Stimulated activated CD4-positive, alpha-beta T cell treated with anti-CD3 and anti-CD28 coated beads, Interleukin-12 subunit alpha, Interleukin-12 subunit beta, amount 100 ng/mL, for 4 hours (primary cell): ENCODE measurements at regions not wholly inside any gene's neighbourhood (a gene's known extent, or its start where the extent isn't known, plus 50 kb on each side); places are given as distances from the start of the nearest gene placed in this dataset.

ENCODE experiments used
- DNase-seq: peaks from one replicate; pipeline ENCODE4 v3.0.0-alpha.2; 2020

DNA sequence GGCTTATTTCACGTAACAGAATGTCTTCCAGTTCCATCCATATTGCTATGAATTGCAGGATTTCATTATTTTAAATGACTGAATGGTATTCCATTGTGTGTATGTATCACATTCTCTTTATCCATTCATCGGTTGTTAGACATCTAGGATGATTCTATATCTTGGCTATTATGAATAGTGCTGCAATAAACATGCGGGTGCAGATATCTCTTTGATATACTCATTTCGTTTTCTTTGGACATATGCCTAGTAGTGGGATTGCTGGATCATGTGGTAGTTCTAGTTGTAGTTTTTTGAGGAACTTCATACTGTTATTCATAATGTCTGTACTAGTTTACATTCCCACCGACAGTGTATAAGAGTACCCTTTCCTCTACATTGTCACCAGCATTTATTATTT lies 460.5 kb downstream of the MAN2A1 start:
- DNase-seq, result no peak

DNA sequence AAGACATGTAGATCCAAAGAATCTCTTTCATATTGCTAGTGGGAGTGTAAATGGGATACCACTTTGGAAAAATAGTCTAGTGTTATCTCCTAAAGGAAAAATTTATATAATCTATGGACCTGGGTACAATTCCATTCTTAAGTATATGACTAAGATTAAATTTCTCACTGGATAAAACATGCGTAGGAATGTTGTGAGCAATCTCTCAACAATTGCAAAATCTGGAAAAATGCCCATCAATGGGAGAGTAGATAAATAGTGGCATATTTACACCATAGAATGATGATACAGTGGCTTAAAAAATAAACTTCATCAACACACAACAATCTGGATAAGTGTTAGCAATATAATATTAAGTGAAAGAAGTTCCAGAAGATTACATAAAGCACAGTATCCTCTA lies 469.5 kb downstream of the MAN2A1 start:
- DNase-seq, result no peak

DNA sequence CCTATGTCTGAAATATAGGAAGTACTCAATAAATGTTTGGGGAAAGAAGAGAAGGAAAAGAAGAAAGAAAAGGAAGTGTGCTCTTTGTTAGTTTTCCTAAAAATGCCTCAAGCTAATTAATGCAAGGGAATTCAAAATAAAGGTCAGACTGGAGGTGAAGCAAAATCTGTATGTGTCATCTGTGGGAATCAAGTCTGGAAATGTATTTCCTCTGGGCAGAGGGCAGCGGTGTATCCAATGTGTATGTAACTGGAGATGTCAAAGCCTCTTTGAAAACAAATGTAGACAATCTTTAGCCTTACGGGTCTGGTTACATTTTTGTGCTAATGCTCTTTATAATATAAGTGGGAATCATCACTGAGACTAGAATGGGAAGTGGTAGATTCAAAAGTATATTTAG lies 471.4 kb downstream of the MAN2A1 start:
- no peak for DNase-seq

DNA sequence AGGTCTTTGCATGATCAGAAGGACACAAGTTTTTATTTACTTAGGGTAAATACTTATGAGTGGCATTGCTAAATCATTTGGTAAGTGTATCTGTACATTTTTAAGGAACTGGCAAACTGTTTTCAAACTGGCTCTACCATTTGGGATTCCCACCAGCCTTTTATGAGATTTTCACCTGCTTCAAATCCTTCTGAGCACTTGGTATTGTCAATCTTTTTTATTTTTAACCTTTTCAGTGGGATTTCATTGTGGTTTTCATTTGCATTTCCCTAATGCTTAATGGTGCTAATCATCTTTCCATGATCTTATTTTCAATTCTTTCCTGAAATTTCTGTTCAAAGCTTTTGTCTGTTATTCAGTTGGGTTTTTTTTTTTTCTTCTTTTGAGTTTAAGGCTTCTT lies 475.6 kb downstream of the MAN2A1 start:
- DNase-seq, result no peak

DNA sequence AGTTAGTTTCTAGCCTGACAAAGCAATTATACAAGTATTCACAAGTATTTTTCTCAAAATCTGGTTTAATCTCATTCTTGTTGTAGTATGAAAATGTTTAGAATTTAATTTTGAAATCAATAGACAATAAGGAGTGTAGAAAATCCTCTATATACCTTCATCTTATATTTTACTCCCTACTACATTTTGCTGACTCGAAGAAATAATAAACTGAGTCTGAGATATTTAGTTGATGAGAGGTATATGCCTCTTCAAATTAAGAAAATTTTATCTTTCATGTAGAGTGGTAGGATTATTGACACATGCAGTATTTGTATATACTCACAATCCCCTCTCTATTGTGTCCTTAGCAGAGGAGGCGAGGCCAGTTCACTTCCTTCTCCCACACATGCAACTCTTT lies 477.7 kb downstream of the MAN2A1 start:
- DNase-seq, result no peak

DNA sequence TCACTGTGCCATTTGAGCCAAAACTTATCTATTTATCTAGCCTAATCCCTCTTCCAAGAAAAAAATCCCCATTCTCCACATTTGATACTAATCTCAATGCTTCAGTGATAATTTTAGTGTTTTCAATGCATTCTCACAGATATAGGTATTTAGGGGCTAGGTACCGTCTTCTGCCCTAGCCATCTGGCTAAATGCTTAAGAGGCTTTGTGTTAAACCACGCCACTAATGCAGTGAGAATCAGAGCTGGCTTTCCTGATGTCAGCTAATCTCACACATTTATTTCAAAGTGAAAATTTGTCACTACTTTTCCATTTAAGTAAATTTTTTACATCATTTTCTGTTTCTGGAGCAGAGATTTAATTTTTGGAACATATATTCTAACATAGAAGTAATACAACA lies 479.7 kb downstream of the MAN2A1 start:
- DNase-seq, result no peak

DNA sequence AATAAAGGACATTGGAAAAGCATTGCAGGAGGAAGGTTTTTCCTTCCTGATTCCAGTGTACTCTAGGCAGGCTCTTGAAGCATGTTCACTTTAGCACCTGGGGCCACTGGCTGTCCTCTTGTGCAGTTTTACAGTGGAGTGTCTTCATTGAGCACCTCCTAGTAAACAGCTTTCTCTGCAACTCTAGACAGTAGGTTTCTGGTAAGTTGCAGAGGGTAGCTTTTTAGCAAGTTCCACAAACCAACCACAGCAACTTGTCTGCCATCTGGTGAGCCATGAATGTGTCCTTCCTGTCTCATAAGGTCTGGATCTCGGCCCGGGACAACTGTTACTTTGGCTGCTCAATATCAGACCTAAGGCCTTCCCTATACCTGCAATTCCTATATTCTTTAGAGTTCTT lies 488.0 kb downstream of the MAN2A1 start:
- no peak for DNase-seq

DNA sequence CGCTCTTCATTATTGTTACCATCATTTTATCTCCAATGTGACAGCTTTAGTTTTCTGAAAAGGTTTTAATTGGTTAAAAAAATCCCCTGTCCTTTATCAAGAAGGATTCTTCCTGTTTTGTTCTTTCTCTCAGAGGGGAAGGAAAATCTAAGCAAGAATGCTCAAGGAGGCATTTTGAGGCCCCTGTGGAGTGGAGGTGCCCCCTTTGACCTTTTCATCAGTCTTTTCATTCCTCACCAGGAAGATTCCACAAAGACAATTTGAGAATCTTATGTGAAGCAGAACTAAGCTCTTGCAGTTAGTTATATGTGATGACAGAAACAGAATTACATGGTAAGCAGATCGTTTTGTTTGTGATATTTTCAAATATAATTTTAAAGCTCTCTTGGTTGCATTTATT lies 489.6 kb downstream of the MAN2A1 start:
- no peak for DNase-seq

DNA sequence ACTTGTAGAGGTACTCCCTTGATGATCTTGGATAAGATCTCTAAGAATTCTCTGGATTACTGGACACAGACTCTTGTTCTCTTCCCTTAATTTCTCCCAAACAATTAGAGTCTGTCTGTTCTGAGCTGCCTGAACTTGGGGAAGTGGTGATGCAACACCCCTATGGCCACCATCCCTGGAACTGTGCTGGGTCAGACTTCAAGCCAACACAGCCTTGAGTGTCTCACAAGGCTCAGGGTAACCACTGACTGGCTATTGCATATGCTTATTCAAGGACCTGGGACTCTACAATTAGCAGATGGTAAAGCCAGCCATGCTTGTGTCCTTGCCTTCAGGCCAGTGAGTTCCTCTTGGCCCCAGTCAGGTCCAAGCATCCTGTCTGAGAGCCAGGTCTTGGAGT lies 504.5 kb downstream of the MAN2A1 start:
- no peak for DNase-seq

DNA sequence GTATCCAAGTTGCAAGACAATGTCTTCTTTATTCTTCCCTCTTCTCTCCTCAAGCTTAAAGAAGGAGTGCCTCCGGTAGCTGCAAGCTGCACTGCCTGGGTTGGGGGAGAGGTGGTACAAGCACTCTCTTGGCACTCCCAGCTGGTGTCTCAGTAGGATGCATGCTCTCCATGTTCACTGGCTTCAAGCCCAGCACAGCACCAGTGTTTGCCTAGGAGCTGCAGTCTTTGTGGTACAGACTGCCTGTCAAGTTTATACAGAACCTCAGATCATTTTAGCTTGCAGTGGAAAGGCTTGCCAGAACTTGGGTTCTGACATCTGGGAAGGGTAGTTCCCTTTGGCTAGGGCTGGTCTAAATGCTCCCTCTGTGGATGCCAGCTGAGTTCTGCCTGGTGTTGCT lies 505.6 kb downstream of the MAN2A1 start:
- no peak for DNase-seq

DNA sequence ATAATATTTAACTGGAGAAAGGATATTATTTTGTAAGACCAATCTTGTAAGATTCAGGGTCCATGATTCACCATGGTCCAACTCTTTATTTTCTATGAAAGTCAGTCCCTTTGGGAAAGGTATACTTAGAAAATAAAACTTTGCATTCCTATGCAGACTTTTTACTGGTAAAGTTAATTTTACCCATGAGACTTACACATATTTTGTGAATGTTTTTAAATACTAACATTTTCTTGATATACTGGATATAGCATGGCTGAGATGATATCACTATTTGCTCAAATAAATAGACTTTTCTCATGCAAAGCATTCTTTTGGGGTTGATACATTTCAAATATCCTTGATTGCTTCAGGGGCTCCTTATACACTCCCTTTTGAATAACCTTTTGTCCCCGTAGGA lies 512.1 kb downstream of the MAN2A1 start:
- DNase-seq, result no peak

DNA sequence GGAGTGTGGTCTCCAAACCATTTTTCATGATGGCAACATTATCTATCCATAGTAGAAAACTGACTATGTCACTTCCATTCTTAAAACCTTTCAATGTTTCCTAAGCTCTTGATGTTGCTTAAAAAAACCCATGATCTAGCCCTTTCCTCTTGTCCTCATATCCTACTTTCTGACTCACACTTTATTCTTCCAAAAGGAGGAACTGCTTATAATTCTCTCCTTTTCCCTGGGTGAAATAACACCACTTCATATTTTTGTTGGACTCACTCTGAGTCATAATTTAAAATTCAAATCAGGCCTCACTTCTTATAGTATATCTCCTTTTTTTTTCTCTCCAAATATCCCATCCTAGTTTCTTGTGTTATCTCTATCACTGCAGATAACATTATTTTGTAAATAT lies 513.9 kb downstream of the MAN2A1 start:
- no peak for DNase-seq

DNA sequence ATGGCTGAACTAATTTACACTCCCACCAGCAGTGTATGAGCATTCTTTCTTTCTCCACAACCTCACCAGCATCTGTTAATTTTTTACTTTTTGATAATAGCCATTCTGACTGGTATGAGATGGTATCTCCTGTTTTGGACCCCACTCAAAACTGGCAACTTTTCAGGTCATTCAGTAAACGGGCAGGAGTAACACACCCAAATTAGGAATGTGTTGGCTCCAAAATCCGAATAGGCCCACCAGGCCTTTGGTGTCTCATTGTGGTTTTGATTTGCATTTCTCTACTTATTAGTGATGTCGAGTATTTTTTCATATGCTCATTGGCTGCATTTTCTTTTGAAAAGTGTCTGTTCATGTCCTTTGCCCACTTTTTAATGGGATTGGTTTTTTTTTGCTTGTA lies 517.1 kb downstream of the TMEM232 start:
- no peak for DNase-seq

DNA sequence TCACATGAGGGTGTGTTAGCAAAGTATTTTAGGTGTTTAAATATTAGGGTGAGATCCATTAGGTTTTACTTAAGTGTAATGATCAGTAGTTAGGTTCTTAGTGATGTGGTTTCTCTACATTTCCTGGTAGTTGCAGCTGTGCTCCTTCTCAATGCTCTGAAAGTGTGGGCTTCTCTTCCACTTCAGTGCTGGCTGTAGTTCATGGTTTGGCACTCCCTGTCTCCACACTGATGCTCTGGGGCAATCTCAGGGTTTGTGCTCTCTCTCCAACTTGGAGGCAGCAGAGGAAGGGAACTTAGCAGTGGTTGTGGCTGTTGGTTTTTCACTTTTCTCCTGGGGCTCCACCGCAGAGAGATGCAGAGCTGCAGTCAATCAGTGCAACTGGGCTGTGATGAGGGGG lies 507.5 kb downstream of the TMEM232 start:
- no peak for DNase-seq

DNA sequence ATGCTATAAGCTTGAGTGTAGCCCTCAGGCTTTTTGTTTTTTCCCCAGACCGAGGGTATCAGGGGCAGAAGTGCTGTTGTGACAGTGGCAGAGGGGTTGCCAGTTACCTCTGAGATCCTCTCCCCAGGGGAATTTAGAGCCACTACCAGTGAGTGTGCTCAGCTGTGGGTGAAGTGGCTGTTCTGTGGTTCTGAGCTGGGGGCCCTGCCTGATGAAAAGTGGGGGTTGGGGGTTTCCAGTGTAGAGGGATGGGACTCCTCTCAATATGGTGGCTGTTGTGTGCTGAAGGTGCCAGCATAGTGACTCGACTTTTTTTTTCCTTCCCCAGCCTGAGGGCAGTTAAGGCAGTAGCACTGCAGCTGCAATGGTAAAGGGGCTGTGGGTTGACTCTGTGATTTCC lies 506.7 kb downstream of the TMEM232 start:
- DNase-seq, result no peak

DNA sequence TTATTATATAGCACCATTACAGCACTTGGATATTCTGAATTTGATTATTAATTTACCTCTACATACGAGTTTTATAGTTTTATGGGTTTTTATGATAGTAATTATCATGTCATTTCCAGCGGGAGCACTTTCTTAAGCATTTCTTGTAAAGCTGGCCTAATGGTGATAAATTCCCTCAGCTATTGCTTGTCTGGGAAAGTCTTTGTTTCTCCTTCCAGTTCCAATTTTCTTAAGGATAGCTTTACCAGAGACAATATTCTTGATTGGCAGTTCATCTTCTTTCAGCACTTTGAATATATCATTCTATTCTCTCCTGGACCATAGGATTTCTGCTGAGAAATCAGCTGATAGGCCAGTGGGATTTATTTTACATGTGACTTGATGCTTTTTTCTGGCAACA lies 505.4 kb downstream of the TMEM232 start:
- DNase-seq, result no peak

DNA sequence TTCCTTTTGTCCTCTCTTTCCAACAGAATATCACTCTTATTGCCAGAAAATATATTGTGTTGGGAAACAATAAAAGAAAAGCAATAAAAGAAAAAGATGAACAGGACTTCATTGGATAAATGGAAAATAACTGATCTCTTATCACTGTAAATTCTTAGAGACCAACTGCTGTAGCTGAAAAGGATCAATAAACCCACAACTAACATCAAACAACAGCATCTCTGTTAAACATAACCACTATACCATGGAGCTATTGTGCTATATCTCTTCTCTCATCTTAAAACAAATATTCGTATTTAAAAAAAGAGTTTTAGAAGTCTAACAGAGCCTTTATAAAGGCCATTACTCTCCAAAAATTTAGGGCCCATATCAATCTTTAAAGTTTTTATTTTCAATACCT lies 502.4 kb downstream of the TMEM232 start:
- DNase-seq, result no peak

DNA sequence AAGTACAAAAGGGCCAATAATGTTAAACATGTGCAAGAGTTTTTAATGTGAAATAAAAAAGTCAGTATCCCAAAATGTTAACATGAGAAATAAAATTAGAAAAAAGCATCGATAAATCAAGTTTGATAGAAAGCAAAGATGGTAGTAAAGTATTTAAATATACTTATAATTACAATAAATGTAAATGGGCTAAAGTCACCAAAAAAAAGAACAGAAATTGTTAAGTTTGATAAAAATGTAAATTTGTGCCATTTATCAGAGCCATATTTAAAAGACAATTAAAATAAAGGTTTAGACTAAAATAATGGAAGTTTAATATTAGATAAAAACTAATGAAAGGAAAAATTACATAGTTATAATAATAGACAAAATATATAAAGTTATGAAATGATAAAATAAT lies 500.5 kb downstream of the TMEM232 start:
- no peak for DNase-seq

DNA sequence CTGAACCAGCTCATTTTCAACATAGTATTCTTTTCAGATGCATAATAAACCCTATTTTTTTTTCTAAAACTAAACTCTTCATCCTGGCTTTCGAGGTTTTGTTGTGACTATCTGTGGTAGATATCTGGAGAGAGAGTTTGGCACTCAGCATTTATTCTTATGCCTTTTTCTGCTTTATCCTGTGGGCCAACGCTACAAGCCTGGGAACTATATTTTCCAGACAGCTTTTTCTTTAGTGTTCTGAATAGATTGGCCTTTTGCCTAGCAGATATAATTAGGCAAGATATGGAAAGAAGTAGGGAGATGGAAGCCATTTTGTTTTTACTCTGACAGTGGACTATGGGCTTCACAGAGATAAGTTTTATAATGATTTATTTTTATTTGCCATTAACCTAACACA lies 486.7 kb downstream of the TMEM232 start:
- DNase-seq, result no peak

DNA sequence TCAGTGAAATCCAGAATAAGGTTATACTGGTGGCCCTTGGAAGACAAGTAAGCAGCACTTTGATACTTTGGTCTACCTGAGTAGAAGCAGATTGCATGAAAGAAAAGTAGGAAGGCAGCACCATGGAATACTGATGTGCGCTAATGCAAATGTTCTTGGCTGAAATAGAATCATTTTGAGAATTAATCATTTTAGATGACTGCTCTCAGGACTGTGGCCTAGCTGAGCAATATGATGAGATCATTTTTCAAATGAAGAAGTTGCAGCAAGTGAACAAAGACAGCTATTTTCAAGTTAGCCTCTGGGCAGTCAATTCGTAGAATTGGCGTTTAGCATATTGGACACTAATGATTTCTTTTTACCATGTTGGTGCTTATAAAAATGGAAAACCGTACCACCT lies 483.5 kb downstream of the TMEM232 start:
- DNase-seq, result no peak

DNA sequence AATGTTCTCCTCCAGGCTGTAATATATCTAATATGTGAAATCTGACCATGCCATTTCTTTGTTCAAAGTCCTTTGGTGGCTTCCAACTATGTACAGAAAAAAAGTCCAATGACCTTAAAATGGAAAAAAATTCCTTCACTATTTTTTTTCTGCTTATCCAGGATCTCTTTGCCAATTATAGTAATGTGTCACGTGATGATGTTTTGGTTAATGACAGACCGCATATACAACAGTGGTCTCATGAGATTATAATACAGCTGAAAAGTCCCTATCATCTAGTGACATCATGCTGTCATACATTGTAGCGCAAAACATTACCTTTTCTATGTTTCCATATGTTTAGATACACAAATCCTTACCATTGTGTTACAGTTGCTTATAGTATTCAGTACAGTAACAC lies 477.6 kb downstream of the TMEM232 start:
- no peak for DNase-seq

DNA sequence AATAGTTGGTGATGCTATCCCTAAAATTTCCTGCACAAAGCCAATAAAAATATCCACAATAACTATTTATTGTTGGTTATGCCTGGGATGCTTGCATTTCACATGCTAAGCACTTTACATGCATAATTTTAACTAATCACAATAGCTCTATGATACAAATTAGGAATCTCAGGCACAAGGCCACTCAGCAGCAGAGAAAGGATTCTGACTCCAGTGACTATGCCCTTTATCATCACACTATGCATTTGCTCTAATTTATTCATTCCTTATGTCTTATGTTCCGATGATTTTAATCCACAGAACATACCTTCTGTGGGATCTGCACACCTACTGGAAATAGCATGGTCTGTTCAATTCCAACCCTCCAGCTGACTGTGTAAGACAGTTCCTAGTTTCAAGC lies 476.1 kb downstream of the TMEM232 start:
- DNase-seq, result no peak

DNA sequence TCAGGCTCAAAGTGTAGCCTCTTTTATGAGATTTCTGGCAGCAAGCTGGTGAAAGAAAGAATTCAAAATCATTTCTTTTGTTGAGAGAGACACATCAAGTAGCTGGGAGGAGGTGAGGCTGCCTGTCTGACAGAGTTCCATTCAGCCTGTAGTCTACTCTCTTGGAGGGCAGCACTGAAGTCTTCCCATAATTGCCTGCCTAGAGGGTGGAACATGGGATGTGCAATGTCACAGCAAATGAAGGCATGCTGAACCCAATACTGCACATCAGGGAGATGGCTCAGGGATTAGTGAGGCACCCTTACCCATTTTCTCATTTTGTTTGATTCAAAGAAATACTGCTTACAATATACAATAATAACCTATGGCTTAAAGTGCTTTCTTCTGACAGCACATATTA lies 475.7 kb downstream of the TMEM232 start:
- DNase-seq, result no peak

DNA sequence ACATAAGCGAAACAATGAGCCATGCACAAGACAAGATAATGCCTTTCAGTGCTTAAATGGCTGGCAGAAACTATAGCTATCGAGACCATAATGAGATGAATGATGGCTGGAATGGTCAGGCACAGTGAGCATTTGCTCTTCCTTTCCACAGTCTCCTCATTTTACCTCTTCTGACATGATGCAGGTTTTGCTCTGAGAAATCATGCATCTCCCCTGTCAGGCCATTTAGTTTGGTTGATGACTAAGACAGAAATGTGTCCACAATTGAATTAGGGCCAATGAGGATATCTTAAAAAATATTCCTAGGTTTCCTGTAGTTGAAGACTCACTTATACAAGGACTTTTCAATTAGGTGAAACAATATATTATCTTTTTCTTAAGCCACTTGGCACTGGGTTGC lies 475.1 kb downstream of the TMEM232 start:
- DNase-seq, result no peak

DNA sequence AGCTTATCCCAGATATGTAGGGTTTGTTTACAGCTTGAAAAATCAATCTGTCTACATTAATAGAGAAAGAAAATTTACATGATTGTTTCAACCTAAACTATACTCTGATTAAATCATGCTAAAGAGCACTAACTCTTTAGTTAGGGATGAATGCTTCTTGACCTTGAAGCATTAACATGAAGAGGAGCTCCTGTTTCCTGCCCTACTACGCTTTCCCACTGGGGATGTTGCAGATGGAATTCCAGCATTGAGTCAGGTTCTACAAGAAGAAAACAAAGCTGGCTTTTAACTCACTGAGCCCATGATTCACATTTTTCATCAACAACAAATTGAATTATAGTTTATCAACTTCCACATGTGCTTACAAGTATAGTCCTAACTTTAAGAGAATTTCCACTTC lies 471.3 kb downstream of the TMEM232 start:
- DNase-seq, result no peak

DNA sequence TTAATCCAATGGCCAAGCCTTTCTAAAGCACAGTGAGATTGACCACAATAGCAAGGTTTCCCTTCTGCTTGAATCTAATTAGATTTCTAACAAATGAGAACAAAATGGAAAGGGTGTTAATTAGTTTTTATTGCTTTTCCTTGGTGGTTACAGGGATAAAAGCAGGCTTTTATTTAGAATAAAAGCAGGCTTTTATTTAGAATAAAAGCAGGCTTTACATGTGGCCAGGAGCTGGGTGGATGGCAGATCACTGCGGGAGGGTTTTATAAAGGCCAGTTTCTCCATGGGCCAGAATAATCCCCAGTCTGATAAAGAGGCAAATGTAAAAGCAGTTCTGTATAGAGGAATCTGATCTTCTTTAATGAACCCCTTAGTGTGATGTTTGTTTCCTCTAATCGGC lies 470.2 kb downstream of the TMEM232 start:
- no peak for DNase-seq

DNA sequence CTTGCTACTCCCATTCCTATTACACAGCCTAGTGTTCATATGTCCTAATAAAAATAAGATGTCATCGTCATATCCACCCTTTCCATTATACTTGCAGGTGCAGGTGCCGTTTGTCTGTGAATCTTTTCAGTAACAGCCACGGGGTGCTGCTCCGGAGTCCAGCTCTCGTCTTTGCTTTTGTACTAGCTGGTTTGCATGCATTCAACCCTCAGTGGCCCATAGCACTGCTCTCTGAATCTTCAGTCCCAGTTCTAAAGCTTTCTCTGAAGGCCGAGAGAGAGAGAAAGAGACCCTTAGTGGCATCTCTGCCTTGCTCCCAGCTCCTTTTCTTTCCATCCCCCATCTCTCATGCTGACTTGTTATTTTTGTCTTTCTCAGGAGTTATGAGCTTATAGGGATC lies 468.5 kb downstream of the TMEM232 start:
- DNase-seq, result no peak
